Choroid plexus epithelial cell (primary cell): ENCODE measurements at regions not wholly inside any gene's neighbourhood (a gene's known extent, or its start where the extent isn't known, plus 50 kb on each side); places are given as distances from the start of the nearest gene placed in this dataset.
"Not testable (repeated sequence)": the region's sequence is repeated elsewhere in the genome, so short reads cannot be mapped to it uniquely, and the experiment has no call there.

Experiments used
- DNase-seq: peaks from one replicate; pipeline ENCODE4 v3.0.0-alpha.2; 2010; ENCODE audit warnings: low read depth
- H3K4me3 ChIP-seq: 2 replicates; pipeline ENCODE4 v1.5.1; 2011; ENCODE audit warnings: low read depth, mild to moderate bottlenecking, control low read depth, low read length, moderate library complexity
- TF ChIP-seq, protein P1 (sequence below): conservative IDR thresholded peaks from 2 replicates; pipeline ENCODE4 v1.5.1; 2011; ENCODE audit warnings: low read depth, mild to moderate bottlenecking, control low read depth, inconsistent platforms, low read length, moderate library complexity

GRCh38 chr12:60211244-60211643, 615.4 kb downstream of the SLC16A7 start:
- TF ChIP-seq, protein P1, sequence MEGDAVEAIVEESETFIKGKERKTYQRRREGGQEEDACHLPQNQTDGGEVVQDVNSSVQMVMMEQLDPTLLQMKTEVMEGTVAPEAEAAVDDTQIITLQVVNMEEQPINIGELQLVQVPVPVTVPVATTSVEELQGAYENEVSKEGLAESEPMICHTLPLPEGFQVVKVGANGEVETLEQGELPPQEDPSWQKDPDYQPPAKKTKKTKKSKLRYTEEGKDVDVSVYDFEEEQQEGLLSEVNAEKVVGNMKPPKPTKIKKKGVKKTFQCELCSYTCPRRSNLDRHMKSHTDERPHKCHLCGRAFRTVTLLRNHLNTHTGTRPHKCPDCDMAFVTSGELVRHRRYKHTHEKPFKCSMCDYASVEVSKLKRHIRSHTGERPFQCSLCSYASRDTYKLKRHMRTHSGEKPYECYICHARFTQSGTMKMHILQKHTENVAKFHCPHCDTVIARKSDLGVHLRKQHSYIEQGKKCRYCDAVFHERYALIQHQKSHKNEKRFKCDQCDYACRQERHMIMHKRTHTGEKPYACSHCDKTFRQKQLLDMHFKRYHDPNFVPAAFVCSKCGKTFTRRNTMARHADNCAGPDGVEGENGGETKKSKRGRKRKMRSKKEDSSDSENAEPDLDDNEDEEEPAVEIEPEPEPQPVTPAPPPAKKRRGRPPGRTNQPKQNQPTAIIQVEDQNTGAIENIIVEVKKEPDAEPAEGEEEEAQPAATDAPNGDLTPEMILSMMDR, result no peak
- H3K4me3 ChIP-seq, result no peak overlapping the region
- DNase-seq, result no peak

DNA sequence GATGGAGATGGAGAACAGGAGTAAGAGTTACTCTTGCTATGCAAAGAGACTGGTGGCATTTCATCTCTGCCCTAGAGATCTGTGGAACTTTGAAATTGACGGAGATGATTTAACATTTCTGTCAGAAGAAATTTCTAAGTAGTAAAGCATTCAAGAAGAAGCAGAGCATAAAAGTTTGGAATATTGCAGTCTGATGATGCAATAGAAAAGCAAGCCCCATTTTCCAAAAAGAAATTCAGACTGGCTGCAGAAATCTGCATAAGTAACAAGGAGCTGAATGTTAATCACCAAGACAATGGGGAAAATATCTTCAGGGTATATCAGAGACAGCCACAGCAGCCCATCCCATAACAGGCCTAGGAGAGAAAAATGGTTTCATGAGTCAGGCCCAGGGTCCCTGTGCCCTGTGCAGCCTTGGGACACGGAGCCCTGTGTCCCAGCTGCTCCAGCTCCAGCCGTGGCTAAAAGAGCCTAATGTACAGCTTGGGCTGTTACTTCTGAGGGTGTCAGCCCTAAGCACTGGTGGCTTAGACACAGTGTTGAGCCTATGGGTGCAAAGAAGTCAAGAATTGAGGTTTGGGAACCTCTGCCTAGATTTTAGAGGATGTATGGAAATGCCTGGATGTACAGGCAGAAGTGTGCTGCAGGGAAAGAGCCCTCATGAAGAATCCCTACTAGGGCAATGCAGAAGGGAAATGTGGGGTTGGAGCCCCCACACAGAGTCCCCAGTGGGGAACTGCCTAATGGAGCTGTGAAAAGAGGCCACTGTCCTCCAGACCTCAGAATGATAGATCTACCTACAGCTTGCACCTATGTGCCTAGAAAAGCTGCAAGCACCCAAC, 616.6 kb downstream of the SLC16A7 start:
- no peak overlapping the region for H3K4me3 ChIP-seq
- no peak for DNase-seq
- TF ChIP-seq, protein P1, result no peak

DNA sequence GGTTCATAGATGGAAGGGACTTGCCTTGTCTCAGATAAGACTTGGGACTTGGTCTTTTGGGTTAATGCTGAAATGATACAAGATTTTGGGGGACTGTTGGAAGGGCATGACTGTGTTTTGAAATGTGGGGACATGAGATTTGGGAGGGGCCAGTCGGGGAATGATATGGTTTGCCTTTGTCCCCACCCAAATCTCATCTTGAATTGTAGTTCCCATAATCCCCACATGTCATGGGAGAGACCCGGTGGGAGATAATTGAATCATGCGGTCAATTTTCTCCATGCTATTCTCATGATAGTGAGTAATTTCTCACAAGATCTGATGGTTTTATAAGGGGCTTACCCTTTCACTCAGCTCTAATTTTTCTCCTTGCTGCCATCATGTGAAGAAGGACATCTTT, 617.4 kb downstream of the SLC16A7 start:
- DNase-seq, H3K4me3 ChIP-seq: not testable (repeated sequence)

- TF ChIP-seq, protein P1, result no peak
- DNase-seq, result no peak
- no peak overlapping the region for H3K4me3 ChIP-seq
Measured at GRCh38 chr12:60216226-60216625, 620.4 kb downstream of the SLC16A7 start.

DNA sequence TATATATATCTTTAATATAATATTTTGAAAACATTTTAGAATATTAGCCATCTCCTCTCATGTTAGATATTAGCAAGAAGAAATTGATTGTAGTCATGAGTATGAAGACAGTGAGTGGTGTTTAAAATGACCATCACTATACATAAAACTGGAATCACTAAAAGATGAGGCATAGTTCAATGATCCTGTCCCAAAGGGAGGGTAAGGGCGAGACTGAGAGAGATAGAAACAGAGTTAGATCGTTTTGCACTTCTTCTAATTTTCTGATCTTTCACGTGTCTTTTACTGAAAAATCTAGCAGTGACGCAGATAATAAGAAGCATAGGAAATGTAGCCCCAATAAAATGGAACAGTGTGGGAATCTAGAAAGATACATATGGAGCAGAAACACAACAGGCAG, 627.4 kb downstream of the SLC16A7 start:
- no peak for DNase-seq
- TF ChIP-seq, protein P1, result no peak
- H3K4me3 ChIP-seq, result no peak overlapping the region

- no peak overlapping the region for H3K4me3 ChIP-seq
- TF ChIP-seq, protein P1, result no peak
- no peak for DNase-seq
Measured at GRCh38 chr12:60225216-60226000, 629.6 kb downstream of the SLC16A7 start.

DNA sequence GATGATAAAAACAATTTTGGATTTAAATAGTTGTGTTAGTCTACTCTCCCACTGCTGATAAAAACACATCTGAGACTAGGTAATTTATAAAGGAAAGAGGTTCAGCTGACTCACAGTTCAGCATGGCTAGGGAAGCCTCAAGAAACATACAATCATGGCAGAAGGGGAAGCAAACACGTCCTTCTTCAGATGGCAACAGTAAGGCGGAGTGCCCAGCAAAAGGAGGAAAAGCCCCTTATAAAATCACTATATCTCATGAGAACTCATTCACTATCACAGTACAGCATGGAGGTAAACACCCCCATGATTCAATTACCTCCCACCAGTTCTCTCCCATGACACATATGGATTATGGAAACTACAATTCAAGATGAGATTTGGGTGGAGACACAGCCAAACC, 632.1 kb downstream of the SLC16A7 start:
- TF ChIP-seq, protein P1, result no peak
- no peak for DNase-seq
- H3K4me3 ChIP-seq, result no peak overlapping the region
